GM23338 (cell line): ENCODE measurements at regions not wholly inside any gene's neighbourhood (a gene's known extent, or its start where the extent isn't known, plus 50 kb on each side); places are given as distances from the start of the nearest gene placed in this dataset.

Experiments used
- ATAC-seq: fragments of 200-7000 bp; cut with Tn5 transposase; 3 replicates; pipeline ENCODE4 v1.9.1; 2020
- DNase-seq: peaks from one replicate; pipeline ENCODE4 v3.0.0-alpha.2; 2015; ENCODE audit warnings: low spot score
- H2AFZ ChIP-seq: fragments of 200-600 bp; sonication (generic); 2 replicates; pipeline ENCODE4 v1.8.0; 2016; ENCODE audit warnings: antibody characterized with exemption, mild to moderate bottlenecking, moderate library complexity
- H3F3A ChIP-seq: fragments of 200-600 bp; sonication (generic); replicated peaks from 2 replicates; pipeline ENCODE4 v1.8.0; 2017; ENCODE audit warnings: antibody characterized with exemption, mixed run types, low read depth
- H3K27ac ChIP-seq: fragments of 200-600 bp; sonication (generic); 2 replicates; pipeline ENCODE4 v1.6.1; 2016; ENCODE audit warnings: low read depth
- H3K27me3 ChIP-seq: fragments of 200-600 bp; sonication (generic); 2 replicates; pipeline ENCODE4 v1.8.0; 2016; ENCODE audit warnings: mild to moderate bottlenecking, mixed run types, moderate library complexity; ENCODE audit not compliant: insufficient read depth
- H3K36me3 ChIP-seq: fragments of 200-600 bp; sonication (generic); 2 replicates; pipeline ENCODE4 v1.8.0; 2016; ENCODE audit warnings: mild to moderate bottlenecking; ENCODE audit not compliant: insufficient read depth
- H3K4me1 ChIP-seq: fragments of 200-600 bp; sonication (generic); 2 replicates; pipeline ENCODE4 v1.8.0; 2016; ENCODE audit warnings: mild to moderate bottlenecking, moderate library complexity; ENCODE audit not compliant: insufficient read depth
- H3K4me2 ChIP-seq: fragments of 200-600 bp; sonication (generic); 2 replicates; pipeline ENCODE4 v1.7.1; 2017; ENCODE audit warnings: mixed run types
- H3K4me3 ChIP-seq: fragments of 200-600 bp; sonication (generic); 2 replicates; pipeline ENCODE4 v1.6.1; 2016; ENCODE audit warnings: mixed run types
- H3K79me2 ChIP-seq: fragments of 200-600 bp; sonication (generic); replicated peaks from 2 replicates; pipeline ENCODE4 v1.8.0; 2017; ENCODE audit warnings: mild to moderate bottlenecking; ENCODE audit not compliant: insufficient read depth
- H3K9me2 ChIP-seq: fragments of 200-600 bp; sonication (generic); 2 replicates; pipeline ENCODE4 v1.8.0; 2017; ENCODE audit not compliant: insufficient read depth
- H4K20me1 ChIP-seq: fragments of 200-600 bp; sonication (generic); replicated peaks from 2 replicates; pipeline ENCODE4 v1.8.0; 2017; ENCODE audit warnings: mild to moderate bottlenecking; ENCODE audit not compliant: insufficient read depth
- H3K27ac Mint-ChIP-seq: 2 replicates; pipeline ENCODE4 v1.8.0; 2020; ENCODE audit warnings: inconsistent platforms, mild to moderate bottlenecking, moderate library complexity, mixed read lengths
- H3K27me3 Mint-ChIP-seq: 3 replicates; pipeline ENCODE4 v1.8.0; 2022; ENCODE audit warnings: low read depth, mild to moderate bottlenecking, moderate library complexity, mixed read lengths, inconsistent platforms; ENCODE audit not compliant: insufficient read depth, poor library complexity
- H3K36me3 Mint-ChIP-seq: 3 replicates; pipeline ENCODE4 v1.8.0; 2021; ENCODE audit warnings: low read depth, mild to moderate bottlenecking, inconsistent platforms, moderate library complexity, mixed read lengths
- H3K4me1 Mint-ChIP-seq: 3 replicates; pipeline ENCODE4 v1.8.0; 2020; ENCODE audit warnings: mild to moderate bottlenecking, inconsistent platforms, mixed read lengths
- H3K4me3 Mint-ChIP-seq: 3 replicates; pipeline ENCODE4 v1.8.0; 2021; ENCODE audit warnings: moderate library complexity, mild to moderate bottlenecking, inconsistent platforms, mixed read lengths
- H3K9me3 Mint-ChIP-seq: 3 replicates; pipeline ENCODE4 v1.8.0; 2020; ENCODE audit warnings: moderate library complexity, mild to moderate bottlenecking, inconsistent platforms, mixed read lengths
- EZH2 ChIP-seq: fragments of 200-600 bp; sonication (generic); IDR thresholded peaks from one replicate; pipeline ENCODE4 v1.8.0; 2017; ENCODE audit warnings: antibody characterized with exemption, mild to moderate bottlenecking, low read depth; ENCODE audit not compliant: unreplicated experiment
- REST ChIP-seq: IDR thresholded peaks from one replicate; pipeline ENCODE4 v1.6.1; 2018; ENCODE audit warnings: antibody characterized with exemption; ENCODE audit not compliant: unreplicated experiment
- ZNF462 ChIP-seq: fragments of 250-450 bp; sonication (Bioruptor Pico); IDR thresholded peaks from 2 replicates; pipeline ENCODE4 v1.5.0; 2020; ENCODE audit warnings: mild to moderate bottlenecking, moderate library complexity

GRCh38 chr4:124491361-124492145 is 221.0 kb downstream of the ANKRD50 start (continued):
- TF ChIP-seq REST, result no peak
- TF ChIP-seq EZH2, result no peak

GRCh38 chr4:124499261-124499660 is 213.3 kb downstream of the ANKRD50 start:
- no peak overlapping the region for H3K27ac ChIP-seq
- Mint-ChIP-seq H3K27ac (peak overlapping the region; percentile 24; the same call in 1 of the 2 replicates), H3K4me1 (peaks cover 8% of the 10 kb centered on the region; the same call in 2 of the 3 replicates), H3K27me3 (no peaks in the 10 kb centered on the region), H3K9me3 (no peaks in the 10 kb centered on the region), H3K36me3 (no peaks in the 10 kb centered on the region), H3K4me3 (no peak overlapping the region)
- no peaks in the 10 kb centered on the region for H3K27me3 ChIP-seq
- no peaks in the 10 kb centered on the region for H3K4me1 ChIP-seq
- H3K36me3 ChIP-seq, result no peaks in the 10 kb centered on the region
- no peak overlapping the region for H3K4me3 ChIP-seq
- no peaks in the 10 kb centered on the region for H4K20me1 ChIP-seq
- DNase-seq, result peak; percentile 10
- H3K9me2 ChIP-seq, result no peaks in the 10 kb centered on the region
- ATAC-seq, result peak; percentile 52
- no peak overlapping the region for H3K4me2 ChIP-seq
- H2AFZ ChIP-seq, result peak overlapping the region; percentile 57; the same call in 1 of the 2 replicates
- no peak for TF ChIP-seq ZNF462
- H3K79me2 ChIP-seq, result no peaks in the 10 kb centered on the region
- no peaks in the 10 kb centered on the region for H3F3A ChIP-seq
